ENCODE measurements at regions not wholly inside any gene's neighbourhood (a gene's known extent, or its start where the extent isn't known, plus 50 kb on each side); places are given as distances from the start of the nearest gene placed in this dataset.

DNA sequence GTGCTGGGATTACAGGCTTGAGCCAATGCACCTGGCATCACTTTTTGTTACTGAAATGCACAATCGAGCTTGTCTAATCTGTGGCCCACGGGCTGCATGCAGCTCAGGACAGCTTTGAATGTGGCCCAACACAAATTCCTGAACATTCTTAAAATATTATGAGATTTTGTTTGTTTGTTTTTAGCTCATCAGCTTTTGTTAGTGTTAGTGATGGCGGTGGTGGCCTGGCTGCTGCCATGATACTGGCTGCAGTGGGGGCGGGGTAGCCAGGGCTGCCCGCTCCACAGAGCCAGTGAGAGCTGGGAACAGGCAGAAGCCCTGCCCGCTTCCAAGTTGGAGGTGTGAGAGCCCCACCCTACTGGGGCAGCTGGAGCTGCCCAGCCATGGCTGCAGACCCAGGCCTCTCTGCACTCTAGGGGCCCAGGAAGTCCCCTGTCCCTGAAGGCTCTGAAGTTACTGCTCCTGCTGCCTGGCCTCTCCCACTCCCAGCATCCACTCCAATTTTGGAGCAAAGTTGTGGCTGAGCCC, 76.6 kb upstream of the SHB start:
- no peak for TF ChIP-seq CTCF (IDR thresholded peaks at IDR 0.05)
- TF ChIP-seq POLR2A (IDR thresholded peaks at IDR 0.05), result no peak
